ENCODE measurements at regions not wholly inside any gene's neighbourhood (a gene's known extent, or its start where the extent isn't known, plus 50 kb on each side); places are given as distances from the start of the nearest gene placed in this dataset.

DNA sequence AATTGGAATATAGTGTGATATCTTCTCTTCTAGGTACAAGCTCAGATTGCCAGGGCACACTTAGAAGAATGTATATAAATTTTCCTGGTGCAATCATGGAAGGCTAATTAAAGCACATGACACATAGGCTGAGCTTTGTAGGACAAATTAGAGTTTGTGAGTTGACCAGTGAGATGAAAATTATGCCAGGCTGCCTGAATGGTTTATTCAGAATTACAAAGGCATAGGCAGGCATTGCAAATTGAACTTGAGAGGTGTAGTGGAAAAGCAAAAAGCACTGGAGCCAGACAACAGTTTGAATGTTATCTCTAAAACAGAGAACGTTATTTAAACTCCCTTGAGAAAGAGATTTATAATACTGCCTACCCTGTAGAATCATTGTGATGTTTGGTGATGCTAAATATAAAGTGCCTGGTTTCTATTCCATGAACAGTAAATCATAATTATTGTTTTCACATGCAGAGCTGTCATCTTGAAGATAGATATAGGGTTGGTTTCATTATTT lies 712.1 kb downstream of the TBC1D32 start:
- no peaks in the 10 kb centered on the region for H3K4me1 ChIP-seq (ENCODE audit: low read length)
- H3K9ac ChIP-seq (ENCODE audit: low read length) = no peak overlapping the region
- no peak overlapping the region for H3K27ac ChIP-seq (ENCODE audit: low read length)
- H3K4me3 ChIP-seq (ENCODE audit: low read length) = no peak overlapping the region
- no peaks in the 10 kb centered on the region for H3K27me3 ChIP-seq (ENCODE audit: low read depth, low read length)
- H2AFZ ChIP-seq (ENCODE audit: low read depth, low read length) = no peak overlapping the region
- no peaks in the 10 kb centered on the region for H3K36me3 ChIP-seq (replicated peaks; ENCODE audit: low read depth, low read length)
- no peaks in the 10 kb centered on the region for H3K79me2 ChIP-seq (ENCODE audit: low read length)
- H3K4me2 ChIP-seq (ENCODE audit: low read length) = no peak overlapping the region
- no peaks in the 10 kb centered on the region for H3K9me3 ChIP-seq (ENCODE audit: insufficient read depth, low read length)
- TF ChIP-seq, protein P1, sequence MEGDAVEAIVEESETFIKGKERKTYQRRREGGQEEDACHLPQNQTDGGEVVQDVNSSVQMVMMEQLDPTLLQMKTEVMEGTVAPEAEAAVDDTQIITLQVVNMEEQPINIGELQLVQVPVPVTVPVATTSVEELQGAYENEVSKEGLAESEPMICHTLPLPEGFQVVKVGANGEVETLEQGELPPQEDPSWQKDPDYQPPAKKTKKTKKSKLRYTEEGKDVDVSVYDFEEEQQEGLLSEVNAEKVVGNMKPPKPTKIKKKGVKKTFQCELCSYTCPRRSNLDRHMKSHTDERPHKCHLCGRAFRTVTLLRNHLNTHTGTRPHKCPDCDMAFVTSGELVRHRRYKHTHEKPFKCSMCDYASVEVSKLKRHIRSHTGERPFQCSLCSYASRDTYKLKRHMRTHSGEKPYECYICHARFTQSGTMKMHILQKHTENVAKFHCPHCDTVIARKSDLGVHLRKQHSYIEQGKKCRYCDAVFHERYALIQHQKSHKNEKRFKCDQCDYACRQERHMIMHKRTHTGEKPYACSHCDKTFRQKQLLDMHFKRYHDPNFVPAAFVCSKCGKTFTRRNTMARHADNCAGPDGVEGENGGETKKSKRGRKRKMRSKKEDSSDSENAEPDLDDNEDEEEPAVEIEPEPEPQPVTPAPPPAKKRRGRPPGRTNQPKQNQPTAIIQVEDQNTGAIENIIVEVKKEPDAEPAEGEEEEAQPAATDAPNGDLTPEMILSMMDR (IDR thresholded peaks at IDR 0.05; ENCODE audit: low read depth, low read length) = no peak
- no peak for TF ChIP-seq EZH2phosphoT487 (IDR thresholded peaks at IDR 0.05; ENCODE audit: low read depth)
- H4K20me1 ChIP-seq (ENCODE audit: insufficient read depth, low read length) = no peaks in the 10 kb centered on the region

DNA sequence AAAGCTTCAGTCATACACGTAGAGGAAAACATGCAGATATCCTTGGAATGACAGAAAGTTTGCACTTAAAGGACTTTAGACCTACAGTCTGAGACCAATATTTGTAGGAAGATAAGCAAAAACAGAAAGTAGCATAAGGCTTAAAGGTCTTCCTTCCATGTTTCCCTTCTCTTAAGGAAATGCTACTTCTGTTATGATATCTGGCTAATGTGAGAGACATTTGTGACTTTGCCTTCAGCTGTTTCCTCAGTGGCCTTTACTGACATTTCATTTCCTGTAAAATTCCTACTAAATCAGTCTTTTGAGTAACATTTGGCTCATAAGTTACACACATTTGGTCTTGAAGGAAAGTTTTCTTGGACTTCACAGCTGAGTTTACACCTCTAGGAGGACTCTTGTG lies 713.4 kb downstream of the TBC1D32 start:
- Histone ChIP-seq H2AFZ (ENCODE audit: low read depth, low read length) (no peak overlapping the region), H3K9ac (ENCODE audit: low read length) (no peak overlapping the region), H3K4me2 (ENCODE audit: low read length) (no peak overlapping the region), H3K4me1 (ENCODE audit: low read length) (no peaks in the 10 kb centered on the region), H3K4me3 (ENCODE audit: low read length) (no peak overlapping the region), H3K36me3 (replicated peaks; ENCODE audit: low read depth, low read length) (no peaks in the 10 kb centered on the region), H3K27ac (ENCODE audit: low read length) (no peak overlapping the region), H3K27me3 (ENCODE audit: low read depth, low read length) (no peaks in the 10 kb centered on the region), H3K79me2 (ENCODE audit: low read length) (no peaks in the 10 kb centered on the region), H4K20me1 (ENCODE audit: insufficient read depth, low read length) (no peaks in the 10 kb centered on the region), H3K9me3 (ENCODE audit: insufficient read depth, low read length) (no peaks in the 10 kb centered on the region)
- no peak for TF ChIP-seq EZH2phosphoT487 (IDR thresholded peaks at IDR 0.05; ENCODE audit: low read depth)
- TF ChIP-seq, protein P1 (IDR thresholded peaks at IDR 0.05; ENCODE audit: low read depth, low read length) = no peak

DNA sequence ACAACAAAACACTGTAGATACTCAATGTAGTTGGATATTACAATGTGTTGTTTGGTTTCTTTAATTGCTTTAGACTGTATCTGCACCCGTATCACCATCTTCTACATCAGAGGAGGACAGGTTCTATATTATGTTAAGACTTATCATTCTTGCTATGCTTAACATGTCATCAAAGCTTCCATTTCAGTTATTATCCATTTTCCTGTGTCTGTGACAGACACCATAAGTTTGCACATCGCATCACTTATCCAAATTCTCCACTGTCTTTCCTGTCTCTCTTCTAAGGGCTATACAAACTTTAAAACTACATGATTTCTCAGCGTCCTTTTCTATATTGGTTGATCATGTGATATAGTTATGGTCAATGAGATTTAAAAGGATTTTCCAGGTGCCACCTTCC lies 719.0 kb downstream of the TBC1D32 start:
- TF ChIP-seq EZH2phosphoT487 (IDR thresholded peaks at IDR 0.05; ENCODE audit: low read depth) = no peak
- TF ChIP-seq, protein P1 (IDR thresholded peaks at IDR 0.05; ENCODE audit: low read depth, low read length) = no peak
- H4K20me1 ChIP-seq (ENCODE audit: insufficient read depth, low read length) = no peaks in the 10 kb centered on the region

DNA sequence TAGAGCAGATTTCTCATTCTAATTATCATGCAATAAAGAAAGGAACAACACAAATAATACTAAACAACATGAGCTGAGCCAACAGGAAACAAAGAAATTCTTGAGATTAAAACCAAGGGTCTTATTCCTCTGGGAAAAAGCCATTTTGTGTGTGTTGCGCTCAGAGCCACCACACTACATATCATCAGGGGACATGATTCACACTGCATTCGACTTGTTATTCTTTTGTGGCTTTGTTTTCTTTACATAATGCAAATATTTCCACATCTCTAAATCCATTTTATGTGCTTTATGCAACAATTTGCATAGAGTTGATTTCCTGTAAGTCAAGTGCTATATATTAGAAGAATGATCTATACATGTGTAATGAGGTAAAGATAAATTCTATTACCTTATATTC lies 719.6 kb downstream of the TBC1D32 start:
- TF ChIP-seq, protein P1 (IDR thresholded peaks at IDR 0.05; ENCODE audit: low read depth, low read length) = no peak
- no peak for TF ChIP-seq EZH2phosphoT487 (IDR thresholded peaks at IDR 0.05; ENCODE audit: low read depth)
- no peaks in the 10 kb centered on the region for H4K20me1 ChIP-seq (ENCODE audit: insufficient read depth, low read length)
- no peaks in the 10 kb centered on the region for H3K4me1 ChIP-seq (ENCODE audit: low read length)
- H3K27me3 ChIP-seq (ENCODE audit: low read depth, low read length) = no peaks in the 10 kb centered on the region
- no peak overlapping the region for H2AFZ ChIP-seq (ENCODE audit: low read depth, low read length)
- no peak overlapping the region for H3K4me2 ChIP-seq (ENCODE audit: low read length)
- H3K36me3 ChIP-seq (replicated peaks; ENCODE audit: low read depth, low read length) = no peaks in the 10 kb centered on the region
- H3K9me3 ChIP-seq (ENCODE audit: insufficient read depth, low read length) = no peaks in the 10 kb centered on the region
- H3K9ac ChIP-seq (ENCODE audit: low read length) = no peak overlapping the region
- no peaks in the 10 kb centered on the region for H3K79me2 ChIP-seq (ENCODE audit: low read length)
- H3K4me3 ChIP-seq (ENCODE audit: low read length) = no peak overlapping the region
- no peak overlapping the region for H3K27ac ChIP-seq (ENCODE audit: low read length)

More for the DNA sequence above, 719.0 kb downstream of the TBC1D32 start:
- no peaks in the 10 kb centered on the region for H3K36me3 ChIP-seq (replicated peaks; ENCODE audit: low read depth, low read length)
- H3K9me3 ChIP-seq (ENCODE audit: insufficient read depth, low read length) = no peaks in the 10 kb centered on the region
- H3K27ac ChIP-seq (ENCODE audit: low read length) = no peak overlapping the region
- no peak overlapping the region for H2AFZ ChIP-seq (ENCODE audit: low read depth, low read length)
- H3K27me3 ChIP-seq (ENCODE audit: low read depth, low read length) = no peaks in the 10 kb centered on the region
- H3K4me1 ChIP-seq (ENCODE audit: low read length) = no peaks in the 10 kb centered on the region
- no peak overlapping the region for H3K9ac ChIP-seq (ENCODE audit: low read length)
- no peaks in the 10 kb centered on the region for H3K79me2 ChIP-seq (ENCODE audit: low read length)
- H3K4me3 ChIP-seq (ENCODE audit: low read length) = no peak overlapping the region
- no peak overlapping the region for H3K4me2 ChIP-seq (ENCODE audit: low read length)
